ENCODE measurements at regions not wholly inside any gene's neighbourhood (a gene's known extent, or its start where the extent isn't known, plus 50 kb on each side); places are given as distances from the start of the nearest gene placed in this dataset.

GRCh38 chr10:80971461-80971860 lies 433.8 kb downstream of the SH2D4B start:
- TF ChIP-seq OSR1 (CRISPR knock-in tag; IDR thresholded peaks at IDR 0.05): no peak
- no peak for TF ChIP-seq ZC3H10 (CRISPR knock-in tag; IDR thresholded peaks at IDR 0.05)
- no peak for TF ChIP-seq BACH2 (CRISPR knock-in tag; IDR thresholded peaks at IDR 0.05; ENCODE audit: borderline replicate concordance)
- no peak for TF ChIP-seq CREB5 (CRISPR knock-in tag; IDR thresholded peaks at IDR 0.05; ENCODE audit: low read depth)
- TF ChIP-seq ZNF70 (CRISPR knock-in tag; IDR thresholded peaks at IDR 0.05): no peak
- TF ChIP-seq ZNF565 (CRISPR knock-in tag; conservative IDR thresholded peaks at IDR 0.05; ENCODE audit: low read depth): no peak
- TF ChIP-seq ZNF8 (CRISPR knock-in tag; IDR thresholded peaks at IDR 0.05): no peak
- no peak for TF ChIP-seq ZFP30 (CRISPR knock-in tag; IDR thresholded peaks at IDR 0.05)
- no peak for TF ChIP-seq GLIS3 (CRISPR knock-in tag; IDR thresholded peaks at IDR 0.05)
- no peak for ATAC-seq

GRCh38 chr10:80976658-80977057 lies 439.0 kb downstream of the SH2D4B start:
- no peak for ATAC-seq
- TF ChIP-seq SNAI2 (CRISPR knock-in tag; IDR thresholded peaks at IDR 0.05) (no peak), TSHZ2 (CRISPR knock-in tag; IDR thresholded peaks at IDR 0.05) (no peak), TOX (CRISPR knock-in tag; IDR thresholded peaks at IDR 0.05; ENCODE audit: borderline replicate concordance) (no peak), ZNF565 (CRISPR knock-in tag; conservative IDR thresholded peaks at IDR 0.05; ENCODE audit: low read depth) (no peak), TCF4 (CRISPR knock-in tag; IDR thresholded peaks at IDR 0.05; ENCODE audit: borderline replicate concordance) (no peak), CREB5 (CRISPR knock-in tag; IDR thresholded peaks at IDR 0.05; ENCODE audit: low read depth) (no peak), PATZ1 (CRISPR knock-in tag; IDR thresholded peaks at IDR 0.05; ENCODE audit: borderline replicate concordance) (no peak), GLIS3 (CRISPR knock-in tag; IDR thresholded peaks at IDR 0.05) (no peak), ISL1 (CRISPR knock-in tag; IDR thresholded peaks at IDR 0.05) (no peak), ESRRG (CRISPR knock-in tag; IDR thresholded peaks at IDR 0.05) (no peak), OSR1 (CRISPR knock-in tag; IDR thresholded peaks at IDR 0.05) (no peak), ZC3H10 (CRISPR knock-in tag; IDR thresholded peaks at IDR 0.05) (no peak), POU6F1 (CRISPR knock-in tag; IDR thresholded peaks at IDR 0.05; ENCODE audit: borderline replicate concordance, low read depth) (no peak)

- no peak for TF ChIP-seq ZNF70 (CRISPR knock-in tag; IDR thresholded peaks at IDR 0.05)
- TF ChIP-seq TOX (CRISPR knock-in tag; IDR thresholded peaks at IDR 0.05; ENCODE audit: borderline replicate concordance): no peak
- no peak for TF ChIP-seq ZC3H10 (CRISPR knock-in tag; IDR thresholded peaks at IDR 0.05)
- TF ChIP-seq ISL1 (CRISPR knock-in tag; IDR thresholded peaks at IDR 0.05): no peak
- no peak for TF ChIP-seq BACH2 (CRISPR knock-in tag; IDR thresholded peaks at IDR 0.05; ENCODE audit: borderline replicate concordance)
- TF ChIP-seq ZFP3 (CRISPR knock-in tag; IDR thresholded peaks at IDR 0.05): no peak
- TF ChIP-seq CSRNP3 (CRISPR knock-in tag; IDR thresholded peaks at IDR 0.05): no peak
- TF ChIP-seq TSHZ2 (CRISPR knock-in tag; IDR thresholded peaks at IDR 0.05): no peak
- no peak for TF ChIP-seq ESRRG (CRISPR knock-in tag; IDR thresholded peaks at IDR 0.05)
- TF ChIP-seq PPARA (CRISPR knock-in tag; IDR thresholded peaks at IDR 0.05; ENCODE audit: borderline replicate concordance): no peak
- TF ChIP-seq OSR1 (CRISPR knock-in tag; IDR thresholded peaks at IDR 0.05): no peak
- TF ChIP-seq CSDC2 (CRISPR knock-in tag; IDR thresholded peaks at IDR 0.05): no peak
- TF ChIP-seq ZFP30 (CRISPR knock-in tag; IDR thresholded peaks at IDR 0.05): no peak
- TF ChIP-seq ZNF8 (CRISPR knock-in tag; IDR thresholded peaks at IDR 0.05): no peak
- no peak for TF ChIP-seq ARNTL (CRISPR knock-in tag; IDR thresholded peaks at IDR 0.05; ENCODE audit: borderline replicate concordance, low read depth)
- TF ChIP-seq TCF4 (CRISPR knock-in tag; IDR thresholded peaks at IDR 0.05; ENCODE audit: borderline replicate concordance): no peak
- TF ChIP-seq SNAI2 (CRISPR knock-in tag; IDR thresholded peaks at IDR 0.05): no peak
- ATAC-seq: no peak
These were observed 447.4 kb downstream of the SH2D4B start for GRCh38 chr10:80985102-80985501.
